Fibroblast of lung (primary cell): ENCODE measurements at regions not wholly inside any gene's neighbourhood (a gene's known extent, or its start where the extent isn't known, plus 50 kb on each side); places are given as distances from the start of the nearest gene placed in this dataset.

ENCODE experiments used
- DNase-seq, 2 donors: peaks; one replicate each; pipeline versions ENCODE4 v3.0.0 to v3.0.0-alpha.2; 2010; ENCODE audit warnings: low read depth in 2 of 2
- H2AFZ ChIP-seq: 2 replicates; pipeline ENCODE4 v1.5.1; 2012; ENCODE audit warnings: low read length, control low read depth, inconsistent platforms
- H3K27ac ChIP-seq: 2 replicates; pipeline ENCODE4 v1.5.1; 2011; ENCODE audit warnings: low read length, control low read depth; ENCODE audit not compliant: insufficient read depth
- H3K27me3 ChIP-seq: 2 replicates; pipeline ENCODE4 v1.5.1; 2011; ENCODE audit warnings: mild to moderate bottlenecking, low read length; ENCODE audit not compliant: control insufficient read depth, insufficient read depth
- H3K36me3 ChIP-seq: 2 replicates; pipeline ENCODE4 v1.5.1; 2011; ENCODE audit warnings: low read length; ENCODE audit not compliant: control insufficient read depth, insufficient read depth
- H3K4me1 ChIP-seq: 2 replicates; pipeline ENCODE4 v1.5.1; 2011; ENCODE audit warnings: low read length; ENCODE audit not compliant: control insufficient read depth, insufficient read depth; ENCODE audit errors: extremely low read depth
- H3K4me2 ChIP-seq: 2 replicates; pipeline ENCODE4 v1.5.1; 2011; ENCODE audit warnings: low read length, control low read depth; ENCODE audit not compliant: insufficient read depth; ENCODE audit errors: extremely low read depth
- H3K4me3 ChIP-seq, 4 experiments: fragments of 200-600 bp in 1 of 4; sonication (generic) in 1 of 4; replicated peaks in 1 of 4; 2 replicates each; pipeline ENCODE4 v1.5.1; 2011 to 2016; ENCODE audit warnings: low read length in 4 of 4, low read depth in 3 of 4, mild to moderate bottlenecking in 3 of 4, control low read depth in 2 of 4, inconsistent platforms in 1 of 4, mixed read lengths in 1 of 4; ENCODE audit not compliant: insufficient read depth in 1 of 4; ENCODE audit errors: control extremely low read depth in 1 of 4
- H3K79me2 ChIP-seq: 2 replicates; pipeline ENCODE4 v1.5.1; 2012; ENCODE audit warnings: mild to moderate bottlenecking, low read length, inconsistent platforms; ENCODE audit not compliant: control insufficient read depth, insufficient read depth
- H3K9ac ChIP-seq: 2 replicates; pipeline ENCODE4 v1.5.1; 2011; ENCODE audit warnings: mild to moderate bottlenecking, low read length, control low read depth; ENCODE audit not compliant: insufficient read depth
- H3K9me3 ChIP-seq: 2 replicates; pipeline ENCODE4 v1.5.1; 2012; ENCODE audit warnings: low read depth, low read length; ENCODE audit not compliant: control insufficient read depth, insufficient read depth
- H4K20me1 ChIP-seq: 2 replicates; pipeline ENCODE4 v1.5.1; 2011; ENCODE audit warnings: low read length; ENCODE audit not compliant: control insufficient read depth, insufficient read depth; ENCODE audit errors: extremely low read depth
- CTCF ChIP-seq, 2 donors: IDR thresholded peaks in 1 of 2; conservative IDR thresholded peaks in 1 of 2; 1 replicate in 1 of 2; 2 replicates in 1 of 2; pipeline ENCODE4 v1.5.1; 2011 to 2012; ENCODE audit warnings: low read length in 2 of 2, control low read depth in 1 of 2, inconsistent platforms in 1 of 2, low read depth in 1 of 2, mild to moderate bottlenecking in 1 of 2
- EZH2 ChIP-seq: IDR thresholded peaks from 2 replicates; pipeline ENCODE4 v1.5.1; 2012; ENCODE audit warnings: low read length, control low read depth, mild to moderate bottlenecking; ENCODE audit errors: missing control alignments

- H3K4me3 ChIP-seq = no peak overlapping the region
- H4K20me1 ChIP-seq = no peaks in the 10 kb centered on the region
- no peak for DNase-seq
- no peak overlapping the region for H3K27ac ChIP-seq
- no peaks in the 10 kb centered on the region for H3K27me3 ChIP-seq
- H2AFZ ChIP-seq = no peak overlapping the region
- H3K4me1 ChIP-seq = no peaks in the 10 kb centered on the region
- no peaks in the 10 kb centered on the region for H3K9me3 ChIP-seq
- no peaks in the 10 kb centered on the region for H3K36me3 ChIP-seq
- H3K79me2 ChIP-seq = no peaks in the 10 kb centered on the region
- H3K4me2 ChIP-seq = no peak overlapping the region
- no peak overlapping the region for H3K9ac ChIP-seq
- TF ChIP-seq CTCF (conservative IDR thresholded peaks at IDR 0.05 in 1 of 2, IDR thresholded peaks at IDR 0.05 in 1 of 2; ENCODE audit: low read depth in 1 of 2, low read length in 2 of 2) (no peak), EZH2 (no peak)
Measured at GRCh38 chr1:229046251-229046853, 224.6 kb upstream of the RAB4A start.

- no peak overlapping the region for H3K4me2 ChIP-seq
- no peaks in the 10 kb centered on the region for H3K27me3 ChIP-seq
- no peak for DNase-seq
- H3K9ac ChIP-seq = no peak overlapping the region
- H3K27ac ChIP-seq = no peak overlapping the region
- H4K20me1 ChIP-seq = no peaks in the 10 kb centered on the region
- H3K4me1 ChIP-seq = no peaks in the 10 kb centered on the region
- no peak overlapping the region for H3K4me3 ChIP-seq
- no peaks in the 10 kb centered on the region for H3K36me3 ChIP-seq
- no peaks in the 10 kb centered on the region for H3K79me2 ChIP-seq
- H2AFZ ChIP-seq = no peak overlapping the region
- TF ChIP-seq EZH2 = no peak
- no peak for TF ChIP-seq CTCF (conservative IDR thresholded peaks at IDR 0.05 in 1 of 2, IDR thresholded peaks at IDR 0.05 in 1 of 2; ENCODE audit: low read depth in 1 of 2, low read length in 2 of 2)
- H3K9me3 ChIP-seq = no peaks in the 10 kb centered on the region
Measured at GRCh38 chr1:229047161-229047839, 223.6 kb upstream of the RAB4A start.

- Histone ChIP-seq H3K27me3 (no peaks in the 10 kb centered on the region), H3K79me2 (no peaks in the 10 kb centered on the region), H3K4me2 (no peak overlapping the region), H3K27ac (no peak overlapping the region), H3K4me3 (no peak overlapping the region), H3K4me1 (no peaks in the 10 kb centered on the region), H4K20me1 (no peaks in the 10 kb centered on the region), H3K36me3 (no peaks in the 10 kb centered on the region), H3K9me3 (no peaks in the 10 kb centered on the region), H3K9ac (no peak overlapping the region), H2AFZ (no peak overlapping the region)
- TF ChIP-seq EZH2 (no peak), CTCF (conservative IDR thresholded peaks at IDR 0.05 in 1 of 2, IDR thresholded peaks at IDR 0.05 in 1 of 2; ENCODE audit: low read depth in 1 of 2, low read length in 2 of 2) (no peak)
- no peak for DNase-seq
Measured at GRCh38 chr1:229047840-229048620, 222.9 kb upstream of the RAB4A start.
